Neutrophil (primary cell): ENCODE measurements at regions not wholly inside any gene's neighbourhood (a gene's known extent, or its start where the extent isn't known, plus 50 kb on each side); places are given as distances from the start of the nearest gene placed in this dataset.

Experiments
- H3K27ac ChIP-seq: fragments of 200-600 bp; sonication (generic); 2 replicates; pipeline ENCODE4 v1.5.1; 2016; ENCODE audit warnings: mild to moderate bottlenecking, moderate library complexity
- H3K27me3 ChIP-seq: fragments of 200-600 bp; sonication (generic); 2 replicates; pipeline ENCODE4 v1.6.0; 2016; ENCODE audit warnings: mild to moderate bottlenecking
- H3K36me3 ChIP-seq: fragments of 200-600 bp; sonication (generic); 2 replicates; pipeline ENCODE4 v1.5.1; 2017
- H3K4me1 ChIP-seq, 2 experiments: fragments of 200-600 bp in 1 of 2; sonication (generic) in 1 of 2; 1 replicate in 1 of 2; 2 replicates in 1 of 2; pipeline versions ENCODE4 v1.5.1 to v1.6.1; 2013 to 2016; ENCODE audit warnings: low read depth in 1 of 2, low read length in 1 of 2, mild to moderate bottlenecking in 1 of 2, moderate library complexity in 1 of 2; ENCODE audit not compliant: control insufficient read depth in 1 of 2, insufficient read depth in 1 of 2
- H3K4me3 ChIP-seq, 2 experiments: fragments of 200-600 bp in 1 of 2; sonication (generic) in 1 of 2; 1 replicate in 1 of 2; 2 replicates in 1 of 2; pipeline ENCODE4 v1.5.1; 2013 to 2016; ENCODE audit warnings: low read depth in 1 of 2, low read length in 1 of 2, mild to moderate bottlenecking in 1 of 2, moderate library complexity in 1 of 2
- H3K9me3 ChIP-seq: fragments of 200-600 bp; sonication (generic); 2 replicates; pipeline ENCODE4 v1.5.1; 2016
- TF ChIP-seq, protein P1 (sequence below): fragments of 200-600 bp; sonication (generic); IDR thresholded peaks from 2 replicates; pipeline ENCODE4 v1.5.1; 2016; ENCODE audit warnings: antibody characterized with exemption

- Histone ChIP-seq H3K27ac (no peak overlapping the region), H3K9me3 (no peaks in the 10 kb centered on the region), H3K4me3 (no peak overlapping the region), H3K4me1 (no peaks in the 10 kb centered on the region), H3K36me3 (no peaks in the 10 kb centered on the region), H3K27me3 (no peaks in the 10 kb centered on the region)
- TF ChIP-seq, protein P1, sequence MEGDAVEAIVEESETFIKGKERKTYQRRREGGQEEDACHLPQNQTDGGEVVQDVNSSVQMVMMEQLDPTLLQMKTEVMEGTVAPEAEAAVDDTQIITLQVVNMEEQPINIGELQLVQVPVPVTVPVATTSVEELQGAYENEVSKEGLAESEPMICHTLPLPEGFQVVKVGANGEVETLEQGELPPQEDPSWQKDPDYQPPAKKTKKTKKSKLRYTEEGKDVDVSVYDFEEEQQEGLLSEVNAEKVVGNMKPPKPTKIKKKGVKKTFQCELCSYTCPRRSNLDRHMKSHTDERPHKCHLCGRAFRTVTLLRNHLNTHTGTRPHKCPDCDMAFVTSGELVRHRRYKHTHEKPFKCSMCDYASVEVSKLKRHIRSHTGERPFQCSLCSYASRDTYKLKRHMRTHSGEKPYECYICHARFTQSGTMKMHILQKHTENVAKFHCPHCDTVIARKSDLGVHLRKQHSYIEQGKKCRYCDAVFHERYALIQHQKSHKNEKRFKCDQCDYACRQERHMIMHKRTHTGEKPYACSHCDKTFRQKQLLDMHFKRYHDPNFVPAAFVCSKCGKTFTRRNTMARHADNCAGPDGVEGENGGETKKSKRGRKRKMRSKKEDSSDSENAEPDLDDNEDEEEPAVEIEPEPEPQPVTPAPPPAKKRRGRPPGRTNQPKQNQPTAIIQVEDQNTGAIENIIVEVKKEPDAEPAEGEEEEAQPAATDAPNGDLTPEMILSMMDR = no peak
These were observed 170.4 kb upstream of the UBL3 start for GRCh38 chr13:30020726-30021312.

GRCh38 chr13:30019648-30020626, 169.5 kb upstream of the UBL3 start:
- TF ChIP-seq, protein P1 = no peak
- H3K9me3 ChIP-seq = no peaks in the 10 kb centered on the region
- no peak overlapping the region for H3K27ac ChIP-seq
- no peaks in the 10 kb centered on the region for H3K27me3 ChIP-seq
- H3K4me3 ChIP-seq = no peak overlapping the region
- no peaks in the 10 kb centered on the region for H3K4me1 ChIP-seq
- H3K36me3 ChIP-seq = no peaks in the 10 kb centered on the region

DNA sequence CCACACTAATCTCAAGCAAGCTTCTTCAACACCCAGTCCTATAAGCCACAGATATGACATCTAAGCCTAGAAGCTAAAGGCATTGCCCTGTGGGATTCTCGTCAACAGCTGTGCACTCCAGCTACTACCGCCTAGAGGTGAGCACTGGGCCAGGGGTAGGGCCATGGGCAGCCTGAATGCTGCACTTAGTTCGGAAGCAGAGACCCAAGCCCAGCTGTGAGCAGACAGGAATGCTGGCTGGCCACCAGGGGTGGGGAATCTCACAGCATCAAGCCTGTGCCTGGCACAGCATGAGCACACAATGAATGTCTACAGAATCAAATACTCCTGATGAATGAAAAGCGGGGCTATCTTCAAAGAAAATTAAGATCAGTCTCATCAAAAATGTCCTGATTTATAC, 167.5 kb upstream of the UBL3 start:
- H3K36me3 ChIP-seq = no peaks in the 10 kb centered on the region
- H3K9me3 ChIP-seq = no peaks in the 10 kb centered on the region
- TF ChIP-seq, protein P1 = no peak
- H3K27ac ChIP-seq = no peak overlapping the region
- H3K4me3 ChIP-seq = no peak overlapping the region
- no peaks in the 10 kb centered on the region for H3K4me1 ChIP-seq
- H3K27me3 ChIP-seq = no peaks in the 10 kb centered on the region

DNA sequence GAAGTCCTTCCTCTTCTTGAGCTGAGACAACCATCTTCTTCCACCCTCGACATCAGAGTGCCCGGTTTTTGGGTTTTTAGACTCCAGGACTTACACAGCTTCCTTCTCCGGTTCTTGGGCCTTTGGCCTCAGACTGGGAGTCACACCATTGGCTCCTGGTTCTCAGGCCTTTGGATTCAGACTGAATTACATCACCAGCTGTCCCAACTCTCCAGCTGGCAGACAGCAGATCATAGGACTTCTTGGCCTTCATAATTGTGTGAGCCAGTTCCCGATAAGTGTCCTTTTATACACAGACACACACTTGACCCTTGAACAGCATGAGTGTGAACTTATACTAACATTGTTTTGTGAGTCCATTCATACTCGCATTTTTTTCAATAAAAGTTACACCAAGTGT, 166.0 kb upstream of the UBL3 start:
- no peak overlapping the region for H3K27ac ChIP-seq

GRCh38 chr13:30009411-30009810, 159.0 kb upstream of the UBL3 start:
- H3K9me3 ChIP-seq = no peaks in the 10 kb centered on the region
- TF ChIP-seq, protein P1 = no peak
- H3K27ac ChIP-seq = no peak overlapping the region
- peaks cover 14 to 20% of the 10 kb centered on the region in 2 experiments for H3K4me1 ChIP-seq
- no peaks in the 10 kb centered on the region for H3K27me3 ChIP-seq
- no peak overlapping the region for H3K4me3 ChIP-seq
- no peaks in the 10 kb centered on the region for H3K36me3 ChIP-seq

More for the DNA sequence above, 166.0 kb upstream of the UBL3 start:
- Histone ChIP-seq H3K36me3 (no peaks in the 10 kb centered on the region), H3K27me3 (no peaks in the 10 kb centered on the region), H3K4me1 (no peaks in the 10 kb centered on the region), H3K4me3 (no peak overlapping the region), H3K9me3 (no peaks in the 10 kb centered on the region)
- TF ChIP-seq, protein P1 = no peak
